ENCODE measurements at regions not wholly inside any gene's neighbourhood (a gene's known extent, or its start where the extent isn't known, plus 50 kb on each side); places are given as distances from the start of the nearest gene placed in this dataset.

- no peak for TF ChIP-seq CTCF (IDR thresholded peaks at IDR 0.05)
- TF ChIP-seq EZH2phosphoT487 (IDR thresholded peaks at IDR 0.05) = no peak
Measured at GRCh38 chr10:128314686-128315085, 188.5 kb upstream of the MKI67 start.
